GM18499 (cell line): ENCODE measurements at regions not wholly inside any gene's neighbourhood (a gene's known extent, or its start where the extent isn't known, plus 50 kb on each side); places are given as distances from the start of the nearest gene placed in this dataset.

Experiments
- ATAC-seq: cut with Tn5 transposase; IDR thresholded peaks from one replicate; pipeline ENCODE4 v1.9.1; 2021; ENCODE audit warnings: moderate number of reproducible peaks; ENCODE audit not compliant: insufficient read depth, unreplicated experiment

DNA sequence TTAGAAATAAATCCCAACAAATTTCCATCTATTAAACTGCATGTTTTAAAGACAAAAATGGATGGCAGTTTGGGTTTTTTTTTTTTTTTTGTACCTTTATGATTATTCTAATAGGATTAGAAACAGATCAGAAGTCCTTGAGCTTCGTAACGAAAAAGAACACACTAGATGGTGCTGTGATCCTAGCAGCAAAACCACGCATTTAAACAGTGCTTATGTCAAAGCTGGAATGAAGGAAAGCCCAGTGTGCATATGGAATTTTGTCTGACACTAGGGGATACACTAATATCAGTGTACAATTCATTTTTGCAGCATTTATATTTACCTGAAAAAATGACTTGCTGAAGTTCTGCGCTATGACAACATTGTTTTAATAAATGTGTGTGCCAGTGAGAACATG lies 229.1 kb downstream of the VEGFC start:
- ATAC-seq = no peak

GRCh38 chr4:176565049-176565448 lies 227.7 kb downstream of the VEGFC start:
- ATAC-seq = no peak

GRCh38 chr4:176566769-176567168 lies 226.0 kb downstream of the VEGFC start:
- no peak for ATAC-seq

GRCh38 chr4:176568238-176568637 lies 224.5 kb downstream of the VEGFC start:
- no peak for ATAC-seq

DNA sequence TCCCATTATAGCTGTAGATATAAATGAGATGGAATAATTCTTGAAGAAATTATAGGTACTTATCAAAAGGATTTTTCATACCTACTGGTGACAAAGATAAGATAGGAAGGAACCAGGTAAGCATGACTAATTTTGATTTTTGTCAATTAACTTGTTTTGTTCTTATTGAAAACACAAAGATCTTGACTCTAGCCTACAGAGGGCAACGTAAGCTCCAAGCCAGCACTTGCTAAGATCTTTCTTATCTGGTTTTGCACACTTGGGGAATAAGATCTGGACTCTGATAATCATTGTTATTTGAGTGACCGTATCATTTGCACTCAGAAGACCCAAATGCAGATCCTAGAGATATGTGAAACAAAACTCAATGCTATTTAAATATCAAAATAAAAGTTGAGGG lies 223.4 kb downstream of the VEGFC start:
- no peak for ATAC-seq

- no peak for ATAC-seq
These were observed 221.5 kb downstream of the VEGFC start for GRCh38 chr4:176571206-176571605.

- ATAC-seq = no peak
These were observed 217.5 kb downstream of the VEGFC start for GRCh38 chr4:176575141-176575730.

GRCh38 chr4:176579226-176579625 lies 213.5 kb downstream of the VEGFC start:
- no peak for ATAC-seq

- no peak for ATAC-seq
These were observed 209.4 kb downstream of the VEGFC start for GRCh38 chr4:176583278-176583677.

DNA sequence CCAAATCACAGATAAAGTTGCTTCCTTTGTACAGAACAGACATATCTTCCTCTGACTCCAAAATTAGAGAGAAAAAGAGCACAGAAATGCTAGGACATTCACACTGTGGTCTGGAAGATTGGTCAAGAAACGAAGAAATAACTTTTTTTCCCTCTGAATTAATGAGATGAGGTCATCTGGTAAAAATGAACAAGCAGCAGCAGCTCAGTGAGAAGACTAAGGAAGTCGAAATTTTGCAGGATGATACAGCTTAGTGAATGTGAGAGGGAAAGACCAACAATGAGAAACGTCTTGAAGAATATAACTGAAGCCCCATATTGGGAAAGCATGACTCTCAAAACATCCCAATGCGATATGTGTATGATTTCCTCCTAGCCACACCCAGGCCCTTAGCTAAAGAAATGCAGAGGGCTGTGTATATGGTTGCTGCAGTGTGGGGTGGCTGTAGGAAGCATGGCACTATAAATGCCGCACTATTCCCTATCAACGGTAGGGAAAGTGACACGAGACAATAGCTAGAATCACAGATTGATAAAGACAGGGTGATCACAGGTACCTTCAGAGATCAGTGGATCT lies 208.6 kb downstream of the VEGFC start:
- no peak for ATAC-seq

DNA sequence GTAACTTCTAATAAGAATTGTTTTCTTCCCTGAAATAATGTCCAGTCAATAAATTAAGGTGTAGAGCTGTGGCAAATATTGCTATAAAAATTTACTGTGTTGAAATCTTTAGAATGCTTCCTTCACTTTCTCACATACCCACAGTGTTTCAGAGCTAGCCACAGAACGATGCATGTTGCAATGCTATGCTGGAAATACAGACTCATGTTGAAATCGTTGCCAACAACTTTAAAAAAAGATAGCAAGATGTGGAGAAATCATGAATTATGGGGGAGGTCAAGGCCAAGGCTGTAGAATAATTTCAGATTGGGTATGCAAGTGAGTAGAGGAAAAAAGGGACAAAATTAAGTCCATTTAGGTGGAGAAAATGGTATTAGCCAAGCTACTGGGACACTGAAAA lies 204.8 kb downstream of the VEGFC start:
- no peak for ATAC-seq

GRCh38 chr4:176588436-176588835 lies 204.3 kb downstream of the VEGFC start:
- no peak for ATAC-seq

GRCh38 chr4:176592976-176593670 lies 199.6 kb downstream of the VEGFC start:
- no peak for ATAC-seq

GRCh38 chr4:176593943-176594342 lies 198.8 kb downstream of the VEGFC start:
- no peak for ATAC-seq

DNA sequence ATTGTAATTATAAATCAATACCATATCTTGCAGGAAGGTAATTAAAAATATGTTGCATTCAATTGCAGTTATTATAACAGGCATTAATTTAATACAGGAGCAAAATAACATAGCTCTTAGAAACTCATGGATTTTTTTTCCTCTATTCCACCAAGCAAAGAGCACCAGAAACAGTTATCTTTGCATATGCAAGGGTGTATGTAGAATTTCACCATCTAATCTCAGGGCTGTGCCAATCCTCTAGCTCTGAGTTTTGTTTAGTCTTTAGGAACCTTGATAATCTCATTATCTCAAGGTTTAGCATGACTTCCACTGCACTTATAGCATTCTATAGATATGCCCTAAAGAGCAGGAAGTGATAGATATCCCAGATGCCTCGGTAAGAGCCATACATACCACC lies 197.5 kb downstream of the VEGFC start:
- no peak for ATAC-seq

GRCh38 chr4:176601124-176601523 lies 191.6 kb downstream of the VEGFC start:
- no peak for ATAC-seq

- ATAC-seq = no peak
These were observed 184.9 kb downstream of the VEGFC start for GRCh38 chr4:176607807-176608206.

- ATAC-seq = no peak
These were observed 184.4 kb downstream of the VEGFC start for GRCh38 chr4:176608346-176608745.

- ATAC-seq = no peak
These were observed 182.1 kb downstream of the VEGFC start for GRCh38 chr4:176610594-176610993.

DNA sequence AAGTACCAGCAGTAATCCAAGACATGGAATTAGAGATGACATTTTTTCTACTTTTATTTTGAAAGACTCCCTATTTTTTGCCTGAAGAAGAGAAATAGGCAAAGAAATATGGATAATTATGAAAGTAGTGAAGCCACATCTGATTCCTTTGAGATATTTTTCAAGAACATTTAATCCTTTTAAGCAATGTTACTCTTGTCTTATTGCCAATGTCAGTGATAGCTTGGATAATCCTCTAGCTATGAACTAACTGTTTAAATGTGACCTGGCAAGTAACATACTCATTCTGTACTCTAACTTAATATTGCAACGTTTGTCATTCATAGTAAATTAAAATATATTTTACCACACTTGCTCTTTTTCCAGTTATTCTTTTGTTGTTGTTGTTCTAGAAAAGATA lies 181.3 kb downstream of the VEGFC start:
- no peak for ATAC-seq

DNA sequence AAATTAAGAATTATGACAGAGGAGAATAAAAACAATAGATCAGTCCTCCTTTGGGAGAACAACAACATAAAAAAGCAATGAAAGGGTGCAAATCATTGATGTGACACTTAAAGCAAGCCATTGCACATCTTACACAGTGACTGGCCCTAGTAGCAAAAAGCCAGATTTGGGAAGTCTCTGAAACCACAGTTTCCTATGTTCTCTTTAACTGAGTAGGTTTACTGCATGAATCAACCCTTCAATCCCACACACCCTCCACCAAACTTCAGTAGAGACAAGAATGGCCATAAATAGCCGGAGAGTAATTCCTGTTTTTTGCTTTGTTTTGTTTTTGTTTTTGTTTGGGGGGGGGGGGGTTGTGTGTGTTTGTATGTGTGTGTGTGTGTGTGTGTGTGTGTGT lies 180.8 kb downstream of the VEGFC start:
- ATAC-seq = no peak

- no peak for ATAC-seq
These were observed 177.9 kb downstream of the VEGFC start for GRCh38 chr4:176614793-176615192.
